ENCODE measurements at regions not wholly inside any gene's neighbourhood (a gene's known extent, or its start where the extent isn't known, plus 50 kb on each side); places are given as distances from the start of the nearest gene placed in this dataset.

GRCh38 chr20:11677836-11678235, 239.9 kb upstream of the BTBD3 start:
- no peak overlapping the region for H3K4me3 ChIP-seq (ENCODE audit: low read depth, low read length)
- TF ChIP-seq CTCF (conservative IDR thresholded peaks at IDR 0.05; ENCODE audit: low read depth, low read length): no peak
- no peak for DNase-seq (ENCODE audit: low read depth)

- H3K4me3 ChIP-seq (ENCODE audit: low read depth, low read length): no peak overlapping the region
- DNase-seq (ENCODE audit: low read depth): no peak
- TF ChIP-seq CTCF (conservative IDR thresholded peaks at IDR 0.05; ENCODE audit: low read depth, low read length): no peak
Observed at GRCh38 chr20:11682285-11682684, 235.4 kb upstream of the BTBD3 start.

GRCh38 chr20:11686195-11686594, 231.5 kb upstream of the BTBD3 start:
- no peak for TF ChIP-seq CTCF (conservative IDR thresholded peaks at IDR 0.05; ENCODE audit: low read depth, low read length)
- no peak for DNase-seq (ENCODE audit: low read depth)
- H3K4me3 ChIP-seq (ENCODE audit: low read depth, low read length): no peak overlapping the region

GRCh38 chr20:11686820-11687543, 230.7 kb upstream of the BTBD3 start:
- peak overlapping the region; percentile 44 for H3K4me3 ChIP-seq (ENCODE audit: low read depth, low read length)
- DNase-seq (ENCODE audit: low read depth): no peak
- no peak for TF ChIP-seq CTCF (conservative IDR thresholded peaks at IDR 0.05; ENCODE audit: low read depth, low read length)

- peak overlapping the region; percentile 44 for H3K4me3 ChIP-seq (ENCODE audit: low read depth, low read length)
- TF ChIP-seq CTCF (conservative IDR thresholded peaks at IDR 0.05; ENCODE audit: low read depth, low read length): no peak
- DNase-seq (ENCODE audit: low read depth): peak; percentile 80
Observed at GRCh38 chr20:11687546-11688292, 230.0 kb upstream of the BTBD3 start.

- no peak for TF ChIP-seq CTCF (conservative IDR thresholded peaks at IDR 0.05; ENCODE audit: low read depth, low read length)
- DNase-seq (ENCODE audit: low read depth): no peak
- no peak overlapping the region for H3K4me3 ChIP-seq (ENCODE audit: low read depth, low read length)
Observed at GRCh38 chr20:11689262-11689661, 228.4 kb upstream of the BTBD3 start.
